Spleen (tissue), 7 donors: ENCODE measurements at regions not wholly inside any gene's neighbourhood (a gene's known extent, or its start where the extent isn't known, plus 50 kb on each side); places are given as distances from the start of the nearest gene placed in this dataset.

Experiments
- POLR2A ChIP-seq, 3 donors: fragments of 450-650 bp; IDR thresholded peaks; one replicate each; pipeline ENCODE4 v1.5.1; 2017; ENCODE audit warnings: antibody characterized with exemption in 3 of 3, mild to moderate bottlenecking in 1 of 3
- TF ChIP-seq, protein P1 (sequence below), 11 experiments: fragments of 200-600 bp in 7 of 11; fragments of 450-650 bp in 4 of 11; sonication (generic) in 4 of 11; IDR thresholded peaks in 8 of 11; conservative IDR thresholded peaks in 3 of 11; 1 replicate in 7 of 11; 2 replicates in 4 of 11; pipeline versions ENCODE4 v1.4.0 to v1.8.0; 2016 to 2021; ENCODE audit warnings: antibody characterized with exemption in 11 of 11, inconsistent platforms in 4 of 11, mild to moderate bottlenecking in 1 of 11
- donor health status: DM: no; HTN: no; CAD: no; lungs with moderate emphysema.
- donor health status: DM: no; HTN: no; CAD: no.
- donor health status: DM: no; HTN: no; CAD: no.

DNA sequence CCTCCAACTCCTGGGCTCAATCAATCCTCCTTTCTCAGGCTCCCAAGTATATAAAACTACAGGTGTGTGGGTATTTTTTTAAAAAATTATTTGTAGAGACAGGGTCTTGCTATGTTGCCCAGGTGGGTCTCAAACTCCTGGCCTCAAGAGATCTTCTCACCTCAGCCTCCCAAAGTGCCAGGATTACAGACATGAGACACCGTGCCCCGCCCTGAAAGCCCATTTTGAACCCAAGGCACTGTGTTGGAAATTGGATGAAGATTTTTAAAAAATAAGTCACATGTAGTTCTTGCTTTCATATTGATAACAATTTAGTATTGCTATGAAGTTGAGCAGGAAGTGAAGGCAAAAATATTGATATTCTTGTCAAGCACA lies 472.5 kb upstream of the TNP1 start:
- TF ChIP-seq, protein P1, sequence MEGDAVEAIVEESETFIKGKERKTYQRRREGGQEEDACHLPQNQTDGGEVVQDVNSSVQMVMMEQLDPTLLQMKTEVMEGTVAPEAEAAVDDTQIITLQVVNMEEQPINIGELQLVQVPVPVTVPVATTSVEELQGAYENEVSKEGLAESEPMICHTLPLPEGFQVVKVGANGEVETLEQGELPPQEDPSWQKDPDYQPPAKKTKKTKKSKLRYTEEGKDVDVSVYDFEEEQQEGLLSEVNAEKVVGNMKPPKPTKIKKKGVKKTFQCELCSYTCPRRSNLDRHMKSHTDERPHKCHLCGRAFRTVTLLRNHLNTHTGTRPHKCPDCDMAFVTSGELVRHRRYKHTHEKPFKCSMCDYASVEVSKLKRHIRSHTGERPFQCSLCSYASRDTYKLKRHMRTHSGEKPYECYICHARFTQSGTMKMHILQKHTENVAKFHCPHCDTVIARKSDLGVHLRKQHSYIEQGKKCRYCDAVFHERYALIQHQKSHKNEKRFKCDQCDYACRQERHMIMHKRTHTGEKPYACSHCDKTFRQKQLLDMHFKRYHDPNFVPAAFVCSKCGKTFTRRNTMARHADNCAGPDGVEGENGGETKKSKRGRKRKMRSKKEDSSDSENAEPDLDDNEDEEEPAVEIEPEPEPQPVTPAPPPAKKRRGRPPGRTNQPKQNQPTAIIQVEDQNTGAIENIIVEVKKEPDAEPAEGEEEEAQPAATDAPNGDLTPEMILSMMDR (IDR thresholded peaks at IDR 0.05 in 8 of 11, conservative IDR thresholded peaks at IDR 0.05 in 3 of 11), result no peak
- TF ChIP-seq POLR2A (IDR thresholded peaks at IDR 0.05), result no peak
